H1 (cell line): ENCODE measurements at regions not wholly inside any gene's neighbourhood (a gene's known extent, or its start where the extent isn't known, plus 50 kb on each side); places are given as distances from the start of the nearest gene placed in this dataset.

Source experiments
- CTCF ChIA-PET: fragments of 300-600 bp; sonication (Branson Sonifier 250); formaldehyde crosslinking; loops from one replicate; lab custom pipeline; 2021; ENCODE audit not compliant: partially characterized antibody; lab: Charles Lee
- POLR2A ChIA-PET: fragments of 300-600 bp; sonication (Branson Sonifier 250); formaldehyde crosslinking; loops from one replicate; lab custom pipeline; 2021; ENCODE audit warnings: inconsistent platforms; ENCODE audit not compliant: partially characterized antibody; lab: Charles Lee
- DNase-seq, 2 experiments: peaks; one replicate each; pipeline versions ENCODE4 v3.0.0 to v3.0.0-alpha.2; 2010 to 2022; ENCODE audit warnings: low spot score in 2 of 2, low read depth in 1 of 2, mixed read lengths in 1 of 2
- FAIRE-seq: peaks from 2 replicates; lab custom pipeline; 2011; peaks lifted over from hg19 to GRCh38; lab: Jason Lieb, UNC
- H2AFZ ChIP-seq: 2 replicates; pipeline ENCODE4 v1.8.1; 2012; ENCODE audit warnings: low read length, inconsistent platforms
- H2AK5ac ChIP-seq: 2 replicates; pipeline ENCODE4 v1.6.1; 2013; ENCODE audit warnings: low read depth, low read length
- H2BK120ac ChIP-seq: replicated peaks from 2 replicates; pipeline ENCODE3; 2013; ENCODE audit warnings: low read depth, low read length, inconsistent platforms
- H2BK12ac ChIP-seq: 2 replicates; pipeline ENCODE4 v1.6.1; 2013; ENCODE audit warnings: low read depth, low read length
- H2BK15ac ChIP-seq: 2 replicates; pipeline ENCODE4 v1.6.1; 2013; ENCODE audit warnings: low read length
- H2BK20ac ChIP-seq: 2 replicates; pipeline ENCODE4 v1.6.1; 2013; ENCODE audit warnings: low read length
- H2BK5ac ChIP-seq: 2 replicates; pipeline ENCODE4 v1.6.1; 2013; ENCODE audit warnings: low read depth, low read length
- H3K14ac ChIP-seq: 2 replicates; pipeline ENCODE4 v1.6.1; 2013; ENCODE audit warnings: inconsistent platforms; ENCODE audit not compliant: insufficient read length
- H3K18ac ChIP-seq: 2 replicates; pipeline ENCODE4 v1.6.1; 2013; ENCODE audit warnings: low read length; ENCODE audit errors: extremely low read depth
- H3K23ac ChIP-seq: 2 replicates; pipeline ENCODE4 v1.6.1; 2013; ENCODE audit warnings: inconsistent platforms; ENCODE audit not compliant: insufficient read length
- H3K23me2 ChIP-seq: 2 replicates; pipeline ENCODE4 v1.6.1; 2013; ENCODE audit warnings: low read depth, low read length
- H3K27ac ChIP-seq: 2 replicates; pipeline ENCODE4 v1.6.1; 2011; ENCODE audit warnings: low read depth, low read length, inconsistent platforms
- H3K27me3 ChIP-seq, 4 experiments: replicated peaks in 1 of 4; 1 replicate in 1 of 4; 2 replicates in 3 of 4; pipeline versions ENCODE4 v1.6.1 to v1.8.1; 2011 to 2013; ENCODE audit warnings: low read length in 3 of 4, mild to moderate bottlenecking in 3 of 4, inconsistent platforms in 2 of 4, mixed read lengths in 2 of 4, moderate library complexity in 1 of 4; ENCODE audit not compliant: control insufficient read depth in 3 of 4, insufficient read depth in 3 of 4; ENCODE audit errors: extremely low read depth in 1 of 4
- H3K36me3 ChIP-seq, 4 experiments: 2 replicates each; pipeline versions ENCODE4 v1.6.1 to v1.8.1; 2011 to 2013; ENCODE audit warnings: mild to moderate bottlenecking in 4 of 4, low read length in 3 of 4, moderate library complexity in 2 of 4, control low read depth in 1 of 4, inconsistent platforms in 1 of 4; ENCODE audit not compliant: insufficient read depth in 4 of 4, control insufficient read depth in 2 of 4
- H3K4ac ChIP-seq: replicated peaks from 2 replicates; pipeline ENCODE3; 2013; ENCODE audit warnings: low read length, low read depth, mixed read lengths, inconsistent platforms; ENCODE audit not compliant: insufficient read length
- H3K4me1 ChIP-seq, 4 experiments: replicated peaks in 1 of 4; 1 replicate in 1 of 4; 2 replicates in 3 of 4; pipeline versions ENCODE4 v1.6.1 to v1.8.1; 2011 to 2013; ENCODE audit warnings: low read length in 3 of 4, inconsistent platforms in 2 of 4, mixed read lengths in 1 of 4; ENCODE audit not compliant: insufficient read depth in 4 of 4, control insufficient read depth in 3 of 4
- H3K4me2 ChIP-seq, 2 experiments: 2 replicates each; pipeline versions ENCODE4 v1.6.1 to v1.8.1; 2011 to 2013; ENCODE audit warnings: low read depth in 2 of 2, low read length in 2 of 2, control low read depth in 1 of 2, inconsistent platforms in 1 of 2, mild to moderate bottlenecking in 1 of 2; ENCODE audit not compliant: insufficient read depth in 1 of 2
- H3K4me3 ChIP-seq, 4 experiments: fragments of 200-600, 300-600 bp in 1 of 4; sonication (generic), shearing (Covaris generic), sonication (Bioruptor Twin) in 1 of 4; 2 replicates each; pipeline versions ENCODE4 v1.5.1 to v1.8.1; 2011 to 2016; ENCODE audit warnings: low read length in 4 of 4, low read depth in 3 of 4, control low read depth in 2 of 4, inconsistent platforms in 2 of 4, mild to moderate bottlenecking in 2 of 4, mixed read lengths in 1 of 4, moderate library complexity in 1 of 4; ENCODE audit not compliant: insufficient read depth in 2 of 4; ENCODE audit errors: extremely low read depth in 1 of 4
- H3K56ac ChIP-seq: replicated peaks from 2 replicates; pipeline ENCODE3; 2013; ENCODE audit warnings: low read depth, mild to moderate bottlenecking, mixed read lengths, low read length, inconsistent platforms; ENCODE audit not compliant: insufficient read length
- H3K79me1 ChIP-seq: 2 replicates; pipeline ENCODE4 v1.6.1; 2013; ENCODE audit warnings: low read depth, low read length, control low read depth
- H3K79me2 ChIP-seq, 2 experiments: 2 replicates each; pipeline versions ENCODE4 v1.6.1 to v1.8.1; 2012 to 2013; ENCODE audit warnings: low read length in 2 of 2, mild to moderate bottlenecking in 2 of 2, inconsistent platforms in 1 of 2; ENCODE audit not compliant: insufficient read depth in 2 of 2, control insufficient read depth in 1 of 2
- H3K9ac ChIP-seq, 4 experiments: replicated peaks in 1 of 4; 1 replicate in 1 of 4; 2 replicates in 3 of 4; pipeline versions ENCODE4 v1.6.1 to v1.8.1; 2011 to 2013; ENCODE audit warnings: low read depth in 3 of 4, low read length in 3 of 4, control low read depth in 2 of 4, mild to moderate bottlenecking in 2 of 4, moderate library complexity in 2 of 4, inconsistent platforms in 1 of 4; ENCODE audit errors: extremely low read depth in 1 of 4
- H3K9me3 ChIP-seq, 2 experiments: 2 replicates each; pipeline versions ENCODE4 v1.6.1 to v1.8.1; 2012 to 2013; ENCODE audit warnings: mild to moderate bottlenecking in 2 of 2, moderate library complexity in 2 of 2, control low read depth in 1 of 2, inconsistent platforms in 1 of 2, low read depth in 1 of 2, low read length in 1 of 2, mixed read lengths in 1 of 2; ENCODE audit not compliant: insufficient read depth in 2 of 2
- H4K20me1 ChIP-seq, 2 experiments: replicated peaks in 1 of 2; 2 replicates each; pipeline versions ENCODE3 to v1.8.1; 2011 to 2013; ENCODE audit warnings: inconsistent platforms in 2 of 2, low read length in 2 of 2, mild to moderate bottlenecking in 1 of 2; ENCODE audit not compliant: insufficient read depth in 2 of 2, control insufficient read depth in 1 of 2
- H4K5ac ChIP-seq: 2 replicates; pipeline ENCODE4 v1.6.1; 2013; ENCODE audit warnings: low read length, low read depth, mixed read lengths, inconsistent platforms; ENCODE audit not compliant: insufficient read length
- H4K8ac ChIP-seq: 2 replicates; pipeline ENCODE4 v1.8.0; 2013; ENCODE audit warnings: mild to moderate bottlenecking, moderate library complexity, low read length, inconsistent platforms; ENCODE audit not compliant: insufficient read depth; ENCODE audit errors: extremely low read depth
- H4K91ac ChIP-seq: replicated peaks from 2 replicates; pipeline ENCODE3; 2013; ENCODE audit warnings: low read length, mixed read lengths, inconsistent platforms; ENCODE audit not compliant: insufficient read length
- CTBP2 ChIP-seq: IDR thresholded peaks from 2 replicates; pipeline ENCODE4 v1.7.0; 2011; ENCODE audit warnings: borderline replicate concordance, mild to moderate bottlenecking, moderate library complexity, mixed read lengths, low read length; ENCODE audit not compliant: insufficient read depth, insufficient read length
- EP300 ChIP-seq, 2 experiments: IDR thresholded peaks; 1 replicate in 1 of 2; 2 replicates in 1 of 2; pipeline ENCODE4 v1.6.1; 2011 to 2012; ENCODE audit warnings: low read depth in 2 of 2, low read length in 2 of 2, mild to moderate bottlenecking in 2 of 2, borderline replicate concordance in 1 of 2, inconsistent platforms in 1 of 2, moderate library complexity in 1 of 2
- FOSL1 ChIP-seq: IDR thresholded peaks from 2 replicates; pipeline ENCODE4 v1.6.1; 2011; ENCODE audit warnings: mild to moderate bottlenecking, low read depth, low read length, moderate library complexity; ENCODE audit not compliant: insufficient read depth
- PHF8 ChIP-seq: fragments of 200-600 bp; sonication (generic); conservative IDR thresholded peaks from 2 replicates; pipeline ENCODE4 v1.7.1; 2012; ENCODE audit warnings: low read depth, mild to moderate bottlenecking, inconsistent platforms, low read length, moderate library complexity
- TEAD4 ChIP-seq: IDR thresholded peaks from 2 replicates; pipeline ENCODE4 v1.6.1; 2012; ENCODE audit warnings: low read depth, low read length, inconsistent platforms, mixed read lengths
- WGBS, 2 experiments: shearing (Covaris generic) in 1 of 2; methylation state at CpG; one replicate each; pipeline versions ENCODE4 v1.1.6 to v1.1.7; 2013 to 2015; ENCODE audit warnings: low lambda C conversion rate in 2 of 2, mixed read lengths in 2 of 2, inconsistent platforms in 1 of 2, low coverage in 1 of 2, missing lambda C conversion rate in 1 of 2; ENCODE audit not compliant: insufficient replicate concordance in 2 of 2, insufficient coverage in 1 of 2, insufficient read length in 1 of 2; ENCODE audit errors: extremely low coverage in 1 of 2, missing lambda C conversion rate in 1 of 2; 5-methylcytosine and 5-hydroxymethylcytosine counted together

GRCh38 chr5:152255411-152255810 lies 149.7 kb downstream of the NMUR2 start:
- Histone ChIP-seq H3K18ac (no peak overlapping the region), H3K9me3 (no peaks in the 10 kb centered on the region), H3K23ac (no peak overlapping the region), H3K79me1 (no peaks in the 10 kb centered on the region), H2BK12ac (no peak overlapping the region), H2BK120ac (no peak overlapping the region), H3K14ac (no peak overlapping the region), H4K5ac (no peak overlapping the region), H3K4ac (no peak overlapping the region), H4K8ac (no peak overlapping the region), H2BK15ac (no peak overlapping the region), H3K4me3 (no peak overlapping the region), H3K27me3 (peaks cover 0 to 11% (median 7%) of the 10 kb centered on the region in 4 experiments; a peak in 6 of 7 replicates), H3K9ac (no peak overlapping the region), H3K27ac (no peak overlapping the region), H4K20me1 (no peaks in the 10 kb centered on the region), H3K56ac (no peak overlapping the region), H2AK5ac (no peak overlapping the region), H3K79me2 (no peaks in the 10 kb centered on the region), H2BK20ac (no peak overlapping the region), H3K4me2 (no peak overlapping the region), H2AFZ (no peak overlapping the region), H3K23me2 (no peaks in the 10 kb centered on the region; the same call in 1 of the 2 replicates), H3K4me1 (no peaks in the 10 kb centered on the region), H4K91ac (no peak overlapping the region), H3K36me3 (no peaks in the 10 kb centered on the region), H2BK5ac (no peak overlapping the region)
- 87% methylated on average over 3 of the region's 3 CpGs; no CpG with 5 or more reads in 1 of the 2 experiments for WGBS, 2 experiments
- POLR2A ChIA-PET = no interaction called here
- FAIRE-seq (no peak), DNase-seq (no peak)
- CTCF ChIA-PET = no interaction called here
- no peak for TF ChIP-seq EP300 (IDR thresholded peaks at IDR 0.05; ENCODE audit: borderline replicate concordance in 1 of 2, low read depth in 2 of 2, low read length in 2 of 2)
- TF ChIP-seq PHF8 = no peak
- no peak for TF ChIP-seq CTBP2
- TF ChIP-seq TEAD4 = no peak
- TF ChIP-seq FOSL1 = no peak
